ENCODE measurements at regions not wholly inside any gene's neighbourhood (a gene's known extent, or its start where the extent isn't known, plus 50 kb on each side); places are given as distances from the start of the nearest gene placed in this dataset.

- TF ChIP-seq EZH2phosphoT487 (IDR thresholded peaks at IDR 0.05; ENCODE audit: borderline replicate concordance) (no peak), CTCF (conservative IDR thresholded peaks at IDR 0.05; ENCODE audit: low read length) (no peak)
Measured at GRCh38 chr5:92930057-92930456, 651.0 kb downstream of the NR2F1-AS1 start.

All from Loucy (cell line).